22Rv1 (cell line): ENCODE measurements at regions not wholly inside any gene's neighbourhood (a gene's known extent, or its start where the extent isn't known, plus 50 kb on each side); places are given as distances from the start of the nearest gene placed in this dataset.

ENCODE experiments used
- H3K27ac ChIP-seq: fragments of 450-650 bp; 2 replicates; pipeline ENCODE4 v1.5.1; 2017
- CTCF ChIP-seq: fragments of 450-650 bp; IDR thresholded peaks from 2 replicates; pipeline ENCODE4 v1.5.1; 2017; ENCODE audit warnings: mild to moderate bottlenecking
- ZFX ChIP-seq: fragments of 450-650 bp; IDR thresholded peaks from 2 replicates; pipeline ENCODE4 v1.6.1; 2017; ENCODE audit warnings: antibody characterized with exemption, borderline replicate concordance

GRCh38 chr5:125336401-125336800 lies 590.0 kb upstream of the ZNF608 start:
- no peak overlapping the region for H3K27ac ChIP-seq
- TF ChIP-seq CTCF (no peak), ZFX (no peak)

DNA sequence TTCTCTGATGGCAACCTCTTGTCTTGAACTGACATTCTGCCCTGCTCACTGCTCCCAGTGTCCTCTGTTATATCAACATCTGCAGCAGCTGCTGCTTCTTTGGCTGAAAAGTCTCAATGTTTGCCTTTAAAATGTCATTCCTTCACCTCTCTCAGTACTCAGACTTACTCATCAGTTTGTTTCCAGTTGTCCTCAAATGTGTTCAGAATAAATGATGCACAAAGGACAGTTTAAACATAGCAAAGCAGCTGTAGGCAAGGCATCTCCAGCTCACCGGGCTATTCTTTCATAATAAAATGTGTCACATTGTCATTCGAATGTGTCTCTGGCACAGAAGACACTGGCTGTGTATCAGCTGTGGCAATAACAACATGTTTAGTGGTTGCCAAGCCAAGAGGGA lies 590.9 kb upstream of the ZNF608 start:
- no peak overlapping the region for H3K27ac ChIP-seq
- TF ChIP-seq ZFX (no peak), CTCF (no peak)

- no peak overlapping the region for H3K27ac ChIP-seq
- TF ChIP-seq ZFX = no peak
- no peak for TF ChIP-seq CTCF
These were observed 592.2 kb upstream of the ZNF608 start for GRCh38 chr5:125338440-125339174.

- H3K27ac ChIP-seq = no peak overlapping the region
- TF ChIP-seq CTCF (no peak), ZFX (no peak)
These were observed 595.0 kb upstream of the ZNF608 start for GRCh38 chr5:125341436-125341835.

- TF ChIP-seq ZFX = no peak
- TF ChIP-seq CTCF = no peak
- no peak overlapping the region for H3K27ac ChIP-seq
These were observed 596.6 kb upstream of the ZNF608 start for GRCh38 chr5:125343015-125343414.

DNA sequence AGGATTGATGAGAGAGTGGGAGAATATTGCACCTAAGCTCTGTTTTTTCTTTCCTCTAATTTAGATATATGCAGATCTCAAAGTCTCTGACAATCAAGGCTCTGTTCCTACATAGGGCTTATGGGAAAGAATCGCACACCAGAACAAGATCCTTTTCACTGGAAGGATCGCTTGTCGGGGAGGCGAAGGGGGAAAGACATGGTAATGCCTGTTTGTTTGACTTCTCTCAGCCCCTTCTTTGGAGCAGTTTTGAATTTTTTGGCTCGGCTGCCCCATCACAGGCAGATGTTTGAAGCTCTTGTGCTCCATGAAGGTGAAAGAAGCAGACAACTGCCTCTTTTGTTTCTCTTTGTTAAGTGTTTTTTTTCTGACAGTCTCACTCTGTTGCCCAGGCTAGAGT lies 599.9 kb upstream of the ZNF608 start:
- H3K27ac ChIP-seq = no peak overlapping the region
- TF ChIP-seq ZFX = no peak
- TF ChIP-seq CTCF = no peak

GRCh38 chr5:125348221-125348692 lies 601.8 kb upstream of the ZNF608 start:
- no peak for TF ChIP-seq CTCF
- TF ChIP-seq ZFX = no peak
- H3K27ac ChIP-seq = no peak overlapping the region
